CD4-positive, alpha-beta T cell (primary cell): ENCODE measurements at regions not wholly inside any gene's neighbourhood (a gene's known extent, or its start where the extent isn't known, plus 50 kb on each side); places are given as distances from the start of the nearest gene placed in this dataset.

Experiments
- ATAC-seq: fragments of 200-7000 bp; cut with Tn5 transposase; one replicate; pipeline ENCODE4 v1.10.0; 2022; ENCODE audit warnings: mild to moderate bottlenecking; ENCODE audit not compliant: poor library complexity
- CTCF ChIA-PET: fragments of 350-600 bp; sonication (Branson Sonifier 250); formaldehyde crosslinking; loops from one replicate; lab custom pipeline; 2021; ENCODE audit warnings: antibody characterized with exemption, inconsistent platforms; lab: Charles Lee
- POLR2A ChIA-PET: fragments of 350-600 bp; sonication (Branson Sonifier 250); formaldehyde crosslinking; loops from one replicate; lab custom pipeline; 2021; ENCODE audit warnings: antibody characterized with exemption, inconsistent platforms; lab: Charles Lee
- DNase-seq, 14 experiments: peaks; one replicate each; pipeline ENCODE4 v3.0.0-alpha.2; 2013 to 2020; ENCODE audit warnings: mixed read lengths in 2 of 14
- H3K27ac ChIP-seq, 2 donors: one replicate each; pipeline versions ENCODE4 v1.5.1 to v1.7.0; 2013; ENCODE audit warnings: low read length in 2 of 2, low read depth in 1 of 2, mild to moderate bottlenecking in 1 of 2
- H3K27me3 ChIP-seq, 2 experiments: 1 replicate in 1 of 2; 2 replicates in 1 of 2; pipeline versions ENCODE4 v1.6.1 to v1.7.0; 2013; ENCODE audit warnings: low read length in 2 of 2, control low read depth in 1 of 2, mild to moderate bottlenecking in 1 of 2, moderate library complexity in 1 of 2; ENCODE audit not compliant: insufficient read depth in 2 of 2, control insufficient read depth in 1 of 2
- H3K36me3 ChIP-seq: one replicate; pipeline ENCODE4 v1.6.1; 2013; ENCODE audit warnings: low read length, control low read depth; ENCODE audit not compliant: insufficient read depth
- H3K4me1 ChIP-seq: one replicate; pipeline ENCODE4 v1.6.1; 2013; ENCODE audit warnings: low read length, control low read depth; ENCODE audit not compliant: insufficient read depth
- H3K4me3 ChIP-seq: one replicate; pipeline ENCODE4 v1.5.1; 2013; ENCODE audit warnings: mild to moderate bottlenecking, low read length, moderate library complexity
- H3K9me3 ChIP-seq, 2 experiments: 1 replicate in 1 of 2; 2 replicates in 1 of 2; pipeline versions ENCODE4 v1.6.1 to v1.7.0; 2013; ENCODE audit warnings: low read length in 2 of 2, mild to moderate bottlenecking in 2 of 2, control low read depth in 1 of 2, moderate library complexity in 1 of 2; ENCODE audit not compliant: control insufficient read depth in 1 of 2, insufficient read depth in 1 of 2
- H3K27ac Mint-ChIP-seq: one replicate; pipeline ENCODE4 v1.8.0; 2020; ENCODE audit warnings: mixed read lengths
- H3K27me3 Mint-ChIP-seq: one replicate; pipeline ENCODE4 v1.8.0; 2021; ENCODE audit warnings: mixed read lengths
- H3K36me3 Mint-ChIP-seq: one replicate; pipeline ENCODE4 v1.8.0; 2021; ENCODE audit warnings: low read depth, mixed read lengths
- H3K4me1 Mint-ChIP-seq: one replicate; pipeline ENCODE4 v1.8.0; 2021; ENCODE audit warnings: low read depth, mixed read lengths
- H3K4me3 Mint-ChIP-seq: one replicate; pipeline ENCODE4 v1.8.0; 2020; ENCODE audit warnings: mild to moderate bottlenecking, mixed read lengths
- H3K9me3 Mint-ChIP-seq: one replicate; pipeline ENCODE4 v1.8.0; 2020; ENCODE audit warnings: mixed read lengths
- CTCF ChIP-seq: fragments of 200-600 bp; IDR thresholded peaks from one replicate; pipeline ENCODE4 v1.8.0; 2022; ENCODE audit warnings: antibody characterized with exemption, mild to moderate bottlenecking
- intact Hi-C, 2 experiments: fragments of 100-400 bp; cut with DNase I in 1 of 2; cut with micrococcal nuclease in 1 of 2; formaldehyde crosslinking; loops; one replicate each; pipeline versions ENCODE4 v1.15.1 to v1.9.0; 2023 to 2025; cut with DNase I, micrococcal nuclease

GRCh38 chr17:69944406-69944805, 130.6 kb upstream of the KCNJ16 start:
- no peaks in the 10 kb centered on the region for H3K36me3 ChIP-seq
- H3K4me1 ChIP-seq: no peaks in the 10 kb centered on the region
- Mint-ChIP-seq H3K27ac (no peak overlapping the region), H3K9me3 (no peaks in the 10 kb centered on the region), H3K36me3 (no peaks in the 10 kb centered on the region), H3K27me3 (no peaks in the 10 kb centered on the region), H3K4me1 (no peaks in the 10 kb centered on the region), H3K4me3 (no peak overlapping the region)
- no peak for TF ChIP-seq CTCF
- DNase-seq (no peak), ATAC-seq (no peak)
- intact Hi-C loops: no loop called here
- ChIA-PET CTCF (no interaction called here), POLR2A (no interaction called here)
- H3K4me3 ChIP-seq: no peak overlapping the region
- no peaks in the 10 kb centered on the region for H3K9me3 ChIP-seq
- no peaks in the 10 kb centered on the region for H3K27me3 ChIP-seq
- H3K27ac ChIP-seq: no peak overlapping the region

- Histone ChIP-seq H3K4me3 (no peak overlapping the region), H3K4me1 (no peaks in the 10 kb centered on the region), H3K27ac (no peak overlapping the region), H3K27me3 (no peaks in the 10 kb centered on the region), H3K36me3 (no peaks in the 10 kb centered on the region), H3K9me3 (no peaks in the 10 kb centered on the region)
- ChIA-PET POLR2A (no interaction called here), CTCF (no interaction called here)
- H3K27ac Mint-ChIP-seq: no peak overlapping the region
- H3K9me3 Mint-ChIP-seq: no peaks in the 10 kb centered on the region
- H3K4me3 Mint-ChIP-seq: no peak overlapping the region
- DNase-seq: no peak
- TF ChIP-seq CTCF: no peak
- H3K4me1 Mint-ChIP-seq: no peaks in the 10 kb centered on the region
- intact Hi-C loops: no loop called here
- no peaks in the 10 kb centered on the region for H3K27me3 Mint-ChIP-seq
- no peaks in the 10 kb centered on the region for H3K36me3 Mint-ChIP-seq
- no peak for ATAC-seq
Observed at GRCh38 chr17:69945698-69946185, 129.3 kb upstream of the KCNJ16 start.

GRCh38 chr17:69947027-69947759, 127.8 kb upstream of the KCNJ16 start:
- H3K9me3 ChIP-seq: no peaks in the 10 kb centered on the region
- ATAC-seq (no peak), DNase-seq (no peak)
- CTCF ChIA-PET: no interaction called here
- POLR2A ChIA-PET: no interaction called here
- Mint-ChIP-seq H3K4me1 (no peaks in the 10 kb centered on the region), H3K27ac (no peak overlapping the region), H3K36me3 (no peaks in the 10 kb centered on the region), H3K9me3 (no peaks in the 10 kb centered on the region), H3K27me3 (no peaks in the 10 kb centered on the region), H3K4me3 (no peak overlapping the region)
- intact Hi-C loops: no loop called here
- no peak overlapping the region for H3K4me3 ChIP-seq
- no peaks in the 10 kb centered on the region for H3K27me3 ChIP-seq
- no peaks in the 10 kb centered on the region for H3K36me3 ChIP-seq
- H3K27ac ChIP-seq: no peak overlapping the region
- no peaks in the 10 kb centered on the region for H3K4me1 ChIP-seq
- TF ChIP-seq CTCF: no peak
